GM19239 (cell line): ENCODE measurements at regions not wholly inside any gene's neighbourhood (a gene's known extent, or its start where the extent isn't known, plus 50 kb on each side); places are given as distances from the start of the nearest gene placed in this dataset.

Source experiments
- DNase-seq: peaks from one replicate; pipeline ENCODE4 v3.0.0; 2011; ENCODE audit warnings: low spot score; ENCODE audit not compliant: insufficient read length
- FAIRE-seq: peaks from 2 replicates; lab custom pipeline; 2011; peaks lifted over from hg19 to GRCh38; lab: Jason Lieb, UNC

GRCh38 chr6:159100395-159101182, 55.8 kb upstream of the TAGAP start:
- FAIRE-seq = no peak
- DNase-seq = no peak

DNA sequence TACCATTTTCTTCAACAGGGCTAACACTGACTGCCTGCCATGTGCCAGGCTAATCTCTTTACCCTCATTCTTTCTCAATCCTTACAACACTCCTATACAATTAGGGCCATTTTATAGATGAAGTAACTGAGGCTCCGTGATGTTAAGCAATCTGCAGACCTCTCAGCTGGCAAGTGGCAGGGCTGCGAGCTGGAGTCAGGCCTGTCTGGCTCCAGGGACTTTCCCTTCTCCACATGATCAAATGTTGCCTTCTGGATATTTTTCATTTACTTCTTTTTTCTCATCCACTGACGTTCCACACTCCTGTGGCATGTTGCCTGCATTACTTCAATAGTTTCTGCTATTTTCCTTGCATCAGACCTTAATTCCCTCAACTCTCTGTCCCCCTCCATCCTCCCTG, 55.2 kb upstream of the TAGAP start:
- FAIRE-seq = no peak
- DNase-seq = no peak

GRCh38 chr6:159099276-159099675, 54.5 kb upstream of the TAGAP start:
- DNase-seq (no peak), FAIRE-seq (no peak)

- no peak for DNase-seq
- peak; percentile 89 for FAIRE-seq
Observed at GRCh38 chr6:159098636-159099106, 53.9 kb upstream of the TAGAP start.

- DNase-seq = no peak
- FAIRE-seq = no peak
Observed at GRCh38 chr6:159097256-159097655, 52.5 kb upstream of the TAGAP start.

DNA sequence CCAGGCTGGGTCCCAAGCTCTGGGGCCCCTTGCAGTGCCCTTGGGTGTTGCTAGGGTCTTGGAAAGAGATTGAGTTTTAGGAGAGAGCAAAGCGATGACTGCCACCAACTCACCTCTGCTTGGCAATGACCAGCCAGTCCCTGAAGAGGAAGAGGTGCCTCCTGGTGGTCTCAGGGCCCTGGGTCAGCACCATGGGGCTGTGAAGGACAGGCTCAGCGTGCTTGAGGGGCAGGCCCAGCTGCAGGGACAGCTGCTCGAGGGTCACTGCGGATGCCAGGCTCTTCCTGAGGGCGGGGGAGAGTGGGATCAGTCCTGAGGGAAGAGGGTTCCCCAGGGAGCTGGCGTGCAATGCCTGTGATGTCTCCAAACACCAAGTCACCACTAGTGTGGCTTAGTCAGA, 50.8 kb upstream of the TAGAP start:
- FAIRE-seq (no peak), DNase-seq (no peak)

DNA sequence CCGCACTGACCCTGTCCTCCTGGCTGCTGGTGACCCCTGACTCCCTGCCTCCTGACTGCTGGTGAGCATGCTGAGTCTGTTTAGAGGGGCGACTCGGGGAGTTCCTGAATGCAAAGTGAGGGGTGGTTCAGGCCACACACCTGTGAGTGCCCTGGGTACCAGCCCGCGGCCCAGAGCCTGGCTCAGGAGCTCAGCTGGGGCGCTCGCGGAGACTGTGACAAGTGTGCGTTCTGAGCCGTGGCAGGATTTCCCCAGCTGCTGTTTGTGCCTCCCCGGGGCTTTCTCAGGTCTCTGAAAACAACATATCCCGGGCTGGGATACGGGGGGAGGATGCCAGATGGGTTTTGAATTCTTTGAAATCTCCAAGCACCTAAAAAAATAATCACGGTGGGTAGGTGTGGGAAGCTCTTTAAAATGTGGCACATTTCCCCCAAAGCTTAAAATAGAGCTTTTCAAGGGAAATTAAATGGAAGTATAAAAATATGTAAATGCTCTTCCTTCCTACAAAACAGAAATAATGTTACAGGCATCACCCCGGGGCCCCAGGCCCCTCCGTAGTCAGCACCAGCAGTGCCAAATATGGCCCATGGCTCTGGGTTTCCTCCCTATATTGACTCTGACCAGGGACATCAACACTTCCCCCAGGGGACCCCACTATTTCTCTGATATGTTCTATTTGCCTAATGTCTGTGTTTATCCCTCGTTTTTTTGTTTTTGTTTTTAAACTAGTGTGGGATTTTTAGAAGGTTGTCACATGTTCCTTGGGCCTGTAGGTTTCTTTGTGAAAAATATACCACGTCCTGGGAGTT, 49.9 kb upstream of the TAGAP start:
- FAIRE-seq (peak; percentile 58), DNase-seq (no peak)
